NCI-H2107 (cell line): ENCODE measurements at regions not wholly inside any gene's neighbourhood (a gene's known extent, or its start where the extent isn't known, plus 50 kb on each side); places are given as distances from the start of the nearest gene placed in this dataset.
"Not testable (repeated sequence)": the region's sequence is repeated elsewhere in the genome, so short reads cannot be mapped to it uniquely, and the experiment has no call there.

Experiments
- DNase-seq: peaks from one replicate; lab custom pipeline; 2025; lab: John Stamatoyannopoulos, UW

DNA sequence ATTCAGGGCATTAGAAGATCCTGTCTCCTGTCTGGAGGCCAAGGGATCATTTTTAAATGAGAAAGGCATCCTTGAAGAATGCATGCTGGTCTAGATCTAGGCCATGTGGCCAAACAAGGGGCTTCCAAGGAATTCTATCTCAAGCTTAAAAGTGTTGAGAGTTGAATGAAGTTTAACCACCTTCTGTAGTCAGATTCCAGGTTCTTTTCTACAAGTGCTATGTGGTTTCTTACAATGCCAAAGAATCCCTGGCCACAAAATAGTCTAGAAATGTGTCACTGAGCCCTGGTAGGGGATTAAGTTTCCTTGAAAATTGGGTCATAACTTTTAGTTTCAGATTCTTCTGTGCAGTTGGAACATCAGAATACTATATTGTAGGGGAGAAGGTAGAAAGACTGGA lies 640.7 kb upstream of the ACVR2A start:
- no peak for DNase-seq

DNA sequence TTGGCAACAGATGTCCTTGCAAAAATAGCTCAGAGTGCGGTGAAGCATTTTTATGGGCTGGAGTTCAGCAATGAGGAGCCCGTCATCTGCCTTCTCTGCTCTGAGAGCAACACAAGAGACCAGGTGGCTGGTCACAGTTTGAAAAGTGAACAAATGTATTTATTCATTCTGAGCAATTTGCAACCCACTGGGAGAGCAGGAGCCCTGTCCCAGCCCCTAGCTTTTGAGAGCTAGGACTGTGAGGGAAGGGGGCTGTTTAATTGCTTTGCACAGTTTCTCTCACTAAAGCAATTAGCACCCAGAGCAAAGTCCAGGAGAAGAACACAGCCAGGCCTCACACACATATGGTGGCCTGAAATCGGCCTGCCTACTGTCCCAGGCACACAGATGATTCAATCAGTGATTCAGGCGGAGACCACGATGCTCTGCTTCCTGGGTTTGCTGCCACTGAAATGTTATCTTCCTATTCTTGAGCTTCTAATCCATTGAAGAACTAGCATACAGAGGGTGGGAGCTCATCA lies 646.1 kb upstream of the ACVR2A start:
- DNase-seq = no peak

DNA sequence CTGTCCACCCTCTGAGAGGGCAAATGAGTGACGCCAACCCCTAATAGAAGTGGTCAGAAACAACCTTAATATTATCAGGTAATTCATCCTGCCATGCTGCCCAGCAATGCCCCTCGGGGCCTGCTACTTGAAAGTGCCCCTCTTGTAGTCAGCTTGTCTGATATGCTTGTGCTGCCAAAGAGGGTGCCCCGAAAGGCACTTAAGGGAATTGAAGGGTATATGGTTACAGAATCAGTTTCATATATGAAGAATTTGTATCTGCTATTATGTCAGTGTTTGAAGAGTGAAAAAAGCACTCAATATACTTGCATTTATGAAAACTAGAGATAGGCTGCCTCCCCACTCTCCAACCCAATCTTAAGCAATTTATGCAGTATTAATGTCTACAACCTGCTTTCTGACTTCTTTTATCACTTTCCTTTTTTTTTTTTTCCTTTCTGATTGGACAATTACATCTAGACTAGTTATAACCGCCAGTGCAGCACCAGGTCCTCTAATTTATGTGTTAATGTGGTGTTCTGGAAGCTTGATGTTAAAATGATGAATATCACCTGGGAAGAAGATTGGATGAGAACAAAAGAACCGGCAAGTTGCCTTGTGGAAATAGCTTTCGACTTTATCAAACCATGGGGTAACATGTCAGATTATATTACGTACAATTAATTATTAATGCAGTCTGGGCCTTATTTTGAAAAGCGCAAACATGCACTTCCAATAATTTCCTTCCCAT lies 646.9 kb upstream of the ACVR2A start:
- peak; percentile 24 for DNase-seq

DNA sequence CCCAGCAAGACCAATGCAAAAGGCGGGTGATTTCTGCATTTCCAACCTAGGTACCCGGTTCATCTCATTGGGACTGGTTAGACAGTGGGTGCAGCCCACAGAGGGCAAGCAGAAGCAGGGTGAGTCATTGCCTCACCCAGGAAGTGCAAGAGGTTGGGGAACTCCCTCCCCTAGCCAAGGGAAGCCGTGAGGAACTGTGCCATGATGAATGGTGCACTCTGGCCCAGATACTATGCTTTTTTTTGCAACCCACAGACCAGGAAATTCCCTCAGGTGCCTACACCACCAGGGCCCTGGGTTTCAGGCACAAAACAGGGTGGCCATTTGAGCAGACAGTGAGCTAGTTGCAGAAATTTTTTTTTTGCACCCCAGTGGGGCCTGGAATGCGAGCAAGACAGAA lies 662.6 kb upstream of the ACVR2A start:
- no peak for DNase-seq

DNA sequence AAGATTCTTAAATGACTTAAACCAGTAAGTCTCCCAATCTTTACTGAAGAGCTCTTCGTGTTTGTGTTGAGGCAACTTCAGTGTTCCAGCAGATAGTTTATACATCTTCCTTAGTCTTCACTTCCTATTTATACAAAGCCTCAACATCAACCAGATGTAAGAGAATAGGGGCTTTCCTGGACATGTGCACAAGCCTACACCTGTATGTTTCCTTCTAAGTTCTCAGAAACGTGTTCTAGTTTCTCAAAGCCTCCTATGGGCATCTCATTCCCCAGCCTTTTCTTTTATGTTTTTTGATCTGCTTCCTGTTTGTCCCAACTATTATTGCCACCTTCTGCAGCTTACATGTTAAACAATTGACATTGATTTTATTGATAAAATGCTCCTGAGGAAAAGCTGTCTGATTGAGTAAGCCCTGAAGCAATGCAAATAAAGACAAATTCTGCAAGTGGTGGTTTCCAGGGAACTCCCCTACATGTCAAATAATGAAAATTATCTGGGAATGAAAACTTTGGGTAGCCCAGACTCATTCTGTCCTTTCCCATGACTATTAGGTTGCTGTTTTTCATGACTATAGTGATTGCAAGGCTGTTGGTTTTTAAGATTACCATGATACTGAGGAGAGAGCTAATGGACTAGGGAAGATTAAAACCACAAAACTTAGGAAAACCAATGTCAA lies 663.3 kb upstream of the ACVR2A start:
- DNase-seq = no peak

DNA sequence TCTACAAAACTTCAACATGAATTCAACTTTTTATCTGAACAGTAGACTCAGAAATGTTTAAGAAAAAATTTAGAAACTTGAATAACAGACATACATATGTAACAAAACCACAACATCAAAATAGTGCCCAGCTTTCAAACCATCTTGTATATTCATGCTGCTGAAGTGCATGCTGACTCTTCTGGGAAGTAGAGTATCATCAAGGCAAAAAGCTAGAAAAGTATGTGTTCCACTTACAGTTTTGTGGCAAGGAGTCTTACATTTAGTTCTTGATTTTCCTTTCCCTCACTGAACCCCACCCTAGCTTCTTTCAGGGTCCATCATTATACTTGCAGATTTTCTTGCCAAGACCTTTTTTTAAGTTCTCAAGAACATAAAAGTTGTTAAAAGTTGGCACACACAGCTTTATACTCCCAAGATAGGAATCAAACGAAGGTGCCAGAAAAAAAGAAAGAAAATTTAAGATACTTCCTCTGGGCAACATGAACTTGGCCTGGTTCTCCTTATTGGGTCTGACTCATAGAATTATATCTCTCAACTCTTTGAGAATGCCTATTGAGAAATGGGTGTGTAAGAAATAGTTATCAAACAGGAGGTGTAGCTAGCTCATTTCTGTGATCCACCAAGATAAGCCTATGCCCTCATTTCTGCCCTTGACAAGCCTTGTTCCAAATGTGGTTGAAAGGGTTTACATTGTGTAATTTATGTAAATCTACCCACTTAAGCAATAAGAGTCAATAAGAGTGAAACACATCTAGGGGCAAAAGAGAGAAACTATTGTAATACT lies 667.6 kb upstream of the ACVR2A start:
- DNase-seq = no peak

DNA sequence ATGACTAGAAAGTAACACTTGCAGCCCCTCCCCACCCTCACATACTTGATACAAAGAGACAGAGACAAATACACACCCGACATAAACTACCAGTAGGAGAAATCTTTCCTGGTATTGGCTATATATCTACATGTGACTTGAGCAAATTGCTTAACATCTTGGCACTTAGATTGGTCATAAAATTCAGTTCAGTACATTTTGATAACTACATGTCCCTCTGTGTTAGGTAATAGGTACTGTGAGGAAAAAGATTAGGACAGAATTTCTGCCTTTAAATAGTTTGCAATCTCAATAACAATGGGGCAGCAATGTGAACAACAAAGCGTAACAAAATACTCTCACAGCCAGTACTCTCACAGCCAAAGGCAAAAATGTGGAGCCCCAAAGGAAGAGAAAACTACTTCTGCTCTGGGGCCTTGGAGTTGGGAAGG lies 670.0 kb upstream of the ACVR2A start:
- no peak for DNase-seq

DNA sequence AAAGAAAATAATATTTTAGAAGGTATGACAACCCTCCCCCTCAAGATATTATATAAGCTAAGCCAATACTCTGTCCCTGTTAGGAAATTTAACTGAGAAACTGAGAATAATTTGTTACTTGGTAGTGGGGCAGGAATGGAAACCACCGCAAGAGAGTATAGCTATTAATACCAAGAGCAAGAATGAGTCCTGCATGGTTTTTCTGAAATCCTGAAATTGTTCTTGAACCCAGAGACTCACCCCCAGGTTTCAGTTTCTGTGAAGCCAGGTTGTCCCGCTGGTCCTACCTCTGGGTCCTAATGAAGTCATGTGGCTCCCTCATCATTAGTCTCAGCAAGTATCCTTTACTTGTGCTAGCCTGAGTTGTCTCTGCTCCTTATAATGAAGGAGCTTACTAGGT lies 671.0 kb upstream of the ACVR2A start:
- DNase-seq = no peak

DNA sequence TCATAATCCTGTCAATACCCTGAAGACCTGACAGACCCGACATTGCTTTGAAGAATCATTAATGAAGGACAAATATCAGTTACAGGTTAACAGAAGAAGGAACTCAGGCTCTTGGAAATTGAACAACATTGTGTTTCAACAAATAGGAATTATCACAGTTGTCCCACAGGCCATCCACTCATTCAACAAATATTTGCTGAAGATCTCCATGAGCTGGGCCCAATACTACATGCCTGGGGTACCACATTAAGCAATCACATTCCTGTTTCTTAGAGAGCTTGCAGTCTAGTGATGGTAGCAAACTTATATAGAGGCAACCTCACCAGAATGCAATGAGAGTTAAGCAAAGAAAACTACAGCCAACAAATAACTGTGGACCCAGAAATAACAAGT lies 671.6 kb upstream of the ACVR2A start:
- no peak for DNase-seq

DNA sequence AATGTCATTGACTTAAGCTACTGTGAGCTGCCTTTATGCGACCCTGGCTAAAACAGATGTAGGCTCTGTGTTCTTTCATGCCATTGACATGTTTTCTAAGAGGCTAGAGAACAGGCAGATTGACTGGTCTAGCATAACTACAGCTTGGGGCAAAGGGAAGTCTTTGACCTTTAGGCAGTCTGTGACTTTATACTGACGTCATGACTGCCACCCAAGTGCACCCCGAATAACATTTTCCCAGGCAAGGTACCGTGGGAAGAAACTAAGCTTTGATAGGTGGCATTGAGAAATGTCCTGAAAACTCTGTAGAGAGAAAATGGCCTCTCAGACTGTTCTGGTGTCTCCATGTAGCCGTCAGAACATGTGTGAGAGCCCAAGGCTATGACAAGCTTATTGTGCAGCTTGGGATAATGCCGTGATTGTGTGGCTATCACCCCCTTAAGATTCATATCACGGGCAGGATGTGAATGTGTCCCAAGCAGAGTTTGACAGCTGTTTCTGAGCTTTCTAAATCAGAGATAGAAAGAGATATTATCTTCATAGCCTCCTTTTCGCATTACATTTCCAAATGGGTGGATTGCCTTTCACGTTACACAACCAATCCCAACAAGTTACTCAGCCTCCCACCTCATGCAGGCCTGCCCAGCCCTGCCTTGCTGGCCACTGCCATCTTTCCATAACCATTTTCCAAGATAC lies 672.2 kb upstream of the ACVR2A start:
- no peak for DNase-seq

DNA sequence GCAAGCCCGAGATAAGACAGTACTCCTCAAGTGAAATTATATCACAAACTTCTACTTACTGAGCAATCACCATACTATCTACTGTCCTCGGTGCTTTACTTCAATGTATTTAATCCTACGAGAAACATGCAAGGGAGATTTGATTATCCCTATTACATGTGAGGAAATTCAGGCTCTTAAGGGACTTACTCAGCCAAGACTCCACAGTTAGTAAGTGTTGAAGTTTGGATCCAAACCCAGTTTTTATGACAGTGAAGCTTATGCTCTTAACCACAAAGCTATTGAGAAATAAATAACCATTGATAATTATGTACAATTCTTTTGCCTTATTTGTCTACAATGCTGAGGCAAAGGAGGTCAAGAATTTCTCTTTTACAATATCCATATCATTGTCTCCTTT lies 672.9 kb upstream of the ACVR2A start:
- no peak for DNase-seq

DNA sequence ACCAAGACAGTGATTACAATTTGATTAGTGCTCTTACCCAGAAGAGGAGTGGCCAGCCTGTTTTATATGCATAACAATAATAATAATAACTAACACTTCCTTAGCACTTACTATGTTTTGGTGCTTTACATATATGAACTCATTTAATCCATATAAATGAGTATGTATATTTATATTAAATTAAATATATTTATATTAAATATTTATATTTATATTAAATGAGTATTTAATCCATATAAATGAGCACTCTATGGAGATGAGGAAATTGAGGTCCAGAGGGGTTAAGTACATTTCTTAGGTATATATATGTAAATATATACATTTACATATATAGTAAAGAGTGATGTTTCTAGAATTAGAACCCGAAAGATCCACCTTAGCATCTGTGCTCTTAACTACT lies 673.9 kb upstream of the ACVR2A start:
- no peak for DNase-seq

DNA sequence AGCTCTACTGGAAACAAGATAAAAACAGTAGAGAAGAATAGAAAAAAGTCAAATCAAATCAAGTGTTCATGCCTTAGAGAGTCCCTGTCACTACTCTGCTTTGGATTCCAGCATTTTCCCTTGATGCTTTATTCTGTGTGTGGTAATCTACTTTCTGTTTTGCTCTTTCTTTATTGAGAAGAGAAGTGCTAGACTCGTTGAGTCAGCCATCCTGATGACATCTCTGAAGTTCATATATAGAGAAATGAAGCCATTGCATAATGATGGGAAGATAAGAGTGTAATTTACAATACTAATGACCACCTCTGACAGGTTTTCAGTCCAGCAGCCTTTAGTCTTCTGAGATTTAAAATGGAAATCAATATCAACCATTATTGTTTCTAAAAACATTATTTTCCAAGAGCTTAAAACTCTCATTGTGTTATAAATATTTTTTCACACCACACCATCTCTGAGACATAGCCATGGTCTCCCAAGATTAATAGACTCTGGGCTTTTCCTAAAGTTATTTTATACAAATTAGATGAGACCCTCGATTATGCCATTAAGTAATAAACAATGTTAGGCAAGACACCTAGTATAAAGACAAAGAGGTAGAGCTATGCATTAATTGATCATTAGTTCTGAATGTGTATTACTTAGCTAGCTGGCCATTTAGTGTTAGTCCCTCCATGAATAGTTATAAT lies 679.0 kb upstream of the ACVR2A start:
- no peak for DNase-seq

DNA sequence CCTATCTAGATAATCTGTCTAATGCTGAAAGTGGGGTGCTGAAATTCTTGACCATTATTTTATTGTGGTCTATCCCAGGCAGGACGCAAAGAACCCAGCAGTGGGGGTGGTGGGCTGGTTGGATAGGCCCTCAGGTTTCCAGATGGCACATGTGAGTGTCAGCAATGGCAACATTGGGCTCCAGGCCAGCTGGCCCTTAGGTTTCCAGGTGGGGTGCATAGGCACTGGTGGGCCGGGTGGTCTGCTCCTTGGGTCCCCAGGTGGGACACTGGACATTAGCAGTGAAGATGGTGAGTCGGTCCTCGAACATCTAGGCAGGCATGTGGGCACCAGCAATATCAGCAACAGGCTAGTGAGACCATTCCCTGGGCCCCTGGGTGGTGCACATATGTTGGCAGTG lies 680.3 kb upstream of the ACVR2A start:
- DNase-seq = no peak

DNA sequence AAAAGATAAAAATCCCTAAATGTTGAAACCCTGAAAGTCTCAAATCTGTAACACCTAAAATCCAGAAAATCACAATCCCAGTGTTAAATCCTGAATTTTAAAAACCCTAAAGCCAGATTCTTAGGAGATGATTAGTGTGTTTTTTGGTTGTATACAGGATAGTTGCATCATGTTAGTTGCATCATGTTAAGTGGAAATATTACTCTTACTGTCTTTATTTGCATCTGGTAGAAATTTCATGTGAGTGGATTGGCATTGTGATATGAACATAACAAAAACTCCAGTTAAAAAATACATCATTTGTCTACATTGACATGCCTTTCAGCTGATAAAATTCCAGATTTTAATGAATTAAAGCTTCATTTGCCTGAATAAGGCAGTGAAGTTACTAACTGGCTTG lies 683.1 kb upstream of the ACVR2A start:
- no peak for DNase-seq

DNA sequence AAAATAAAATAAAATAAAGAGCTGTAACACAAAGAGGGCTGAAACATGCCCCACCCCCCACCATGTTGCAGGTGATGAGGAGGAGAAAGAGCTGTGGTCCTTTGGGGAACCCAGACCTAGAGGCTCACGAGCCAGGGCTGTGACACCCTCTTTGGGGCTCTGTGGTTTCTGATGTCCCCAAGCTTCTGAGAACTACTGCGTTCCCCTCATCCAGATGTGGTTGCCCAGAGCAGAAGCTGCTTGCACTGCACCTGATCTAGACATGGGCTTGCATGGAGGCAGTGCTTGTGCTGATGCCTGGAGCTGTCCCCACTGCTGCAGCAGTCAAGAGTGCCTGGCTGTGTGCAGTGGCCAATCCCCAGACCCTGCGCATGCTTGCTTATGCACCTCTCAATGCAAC lies 687.9 kb upstream of the ACVR2A start:
- no peak for DNase-seq

DNA sequence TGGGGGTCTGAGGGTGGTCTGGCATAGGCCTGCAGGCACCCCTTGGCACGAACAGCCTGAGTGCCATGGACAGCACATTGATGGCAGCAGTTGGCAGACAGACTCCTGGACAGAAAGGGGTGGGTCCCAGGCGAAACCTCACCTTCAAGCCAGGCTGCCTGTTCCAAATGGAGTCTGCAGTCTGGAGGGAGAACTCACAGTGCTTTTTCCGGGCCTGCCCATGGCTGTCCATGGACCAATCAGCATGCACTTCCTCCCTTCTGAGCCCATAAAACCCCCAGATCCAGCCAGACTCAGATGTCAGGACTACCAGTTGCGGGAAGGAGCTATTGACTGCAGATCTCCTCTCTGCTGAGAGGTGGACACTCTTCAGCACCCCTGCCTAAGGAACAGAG lies 694.6 kb upstream of the ACVR2A start:
- DNase-seq = no peak

DNA sequence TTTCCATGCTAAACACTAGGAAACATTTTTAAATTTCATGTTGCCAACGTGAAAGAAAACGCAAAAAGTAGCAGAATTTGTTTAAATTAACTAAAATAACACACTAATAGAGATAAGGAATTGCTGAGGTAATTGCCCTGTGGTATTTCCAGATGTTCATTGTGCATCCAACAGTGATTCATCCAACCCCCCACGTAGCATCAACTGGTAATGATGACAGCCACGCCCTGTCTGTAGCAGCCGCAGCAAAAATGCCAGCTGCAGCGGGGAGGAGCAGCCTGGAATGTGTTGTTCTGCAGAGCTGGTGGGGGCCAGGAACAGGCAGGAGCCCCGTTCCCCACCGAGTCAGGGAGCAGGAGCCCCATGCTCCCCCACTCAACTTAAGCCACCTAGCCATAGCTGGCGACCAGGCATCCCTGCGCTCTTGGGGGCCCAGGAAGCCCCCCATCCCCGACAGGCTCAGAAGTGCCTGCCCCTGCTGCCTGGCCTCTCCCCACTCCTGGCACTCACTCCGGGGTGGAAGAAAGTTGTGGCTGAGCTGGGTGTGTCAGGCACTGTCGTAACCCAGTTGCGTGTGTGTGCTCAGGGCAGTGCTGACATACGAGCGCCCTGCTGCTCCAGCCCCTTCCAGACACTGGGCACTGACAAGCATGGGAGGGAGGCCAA lies 695.1 kb upstream of the ACVR2A start:
- no peak for DNase-seq

DNA sequence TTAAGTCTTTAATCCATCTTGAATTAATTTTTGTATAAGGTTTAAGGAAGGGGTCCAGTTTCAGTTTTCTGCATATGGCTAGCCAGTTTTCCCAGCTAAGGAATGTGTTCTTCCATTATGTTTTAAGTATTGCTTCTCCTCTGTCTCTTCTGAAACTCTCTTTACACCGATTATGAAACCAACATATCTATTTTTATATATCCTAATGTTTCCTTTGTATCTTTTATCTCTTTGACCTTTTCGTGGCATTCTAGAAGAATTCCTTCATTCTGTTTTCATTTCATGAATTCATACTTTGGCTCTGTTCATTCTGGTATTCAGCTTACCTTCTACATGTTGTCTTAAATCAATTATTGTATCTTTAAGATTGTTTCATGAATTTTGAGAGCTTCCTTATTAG lies 697.0 kb upstream of the ACVR2A start:
- DNase-seq = no peak

DNA sequence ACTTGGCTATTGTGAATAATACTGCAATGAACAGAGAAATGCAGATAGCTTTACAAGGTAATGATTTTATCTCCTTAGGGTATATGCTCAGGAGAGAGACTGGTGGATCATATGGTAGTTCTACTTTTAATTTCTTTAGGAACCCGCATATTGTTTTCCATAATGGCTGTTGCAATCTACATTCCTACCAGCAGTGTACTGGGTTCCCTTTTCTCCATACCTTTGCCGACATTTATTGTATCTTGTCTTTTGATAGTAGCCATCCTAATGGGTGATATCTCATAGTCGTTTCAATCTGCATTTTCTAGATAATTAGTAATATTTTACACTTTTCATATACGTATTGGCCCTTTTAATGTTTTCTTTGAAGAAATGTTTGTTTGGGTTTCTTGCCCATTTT lies 702.9 kb upstream of the ACVR2A start:
- DNase-seq = no peak

DNA sequence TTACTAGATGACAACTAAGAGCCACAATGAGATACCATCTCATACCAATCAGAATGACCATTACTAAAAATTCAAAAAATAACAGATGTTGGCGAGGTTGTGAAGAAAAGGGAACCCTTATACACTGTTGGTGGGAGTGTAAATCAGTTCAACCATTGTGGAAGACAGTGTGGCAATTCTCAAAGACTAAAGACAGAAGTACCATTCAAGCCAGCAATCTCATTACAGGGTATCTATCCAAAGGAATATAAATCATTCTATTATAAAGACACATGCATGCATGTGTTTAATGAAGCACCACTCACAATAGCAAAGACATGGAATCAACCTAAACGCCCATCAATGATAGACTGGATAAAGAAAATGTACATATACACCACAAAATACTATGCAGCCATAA lies 705.1 kb upstream of the ACVR2A start:
- not testable (repeated sequence) for DNase-seq
